ENCODE measurements at regions not wholly inside any gene's neighbourhood (a gene's known extent, or its start where the extent isn't known, plus 50 kb on each side); places are given as distances from the start of the nearest gene placed in this dataset.
A peak's percentile ranks its signal among the peaks of the same experiment; 100 is the strongest.
"Not testable (repeated sequence)": the region's sequence is repeated elsewhere in the genome, so short reads cannot be mapped to it uniquely, and the experiment has no call there.

GRCh38 chr12:93237235-93237915, 140.3 kb upstream of the NUDT4 start:
- TF ChIP-seq, protein P1, sequence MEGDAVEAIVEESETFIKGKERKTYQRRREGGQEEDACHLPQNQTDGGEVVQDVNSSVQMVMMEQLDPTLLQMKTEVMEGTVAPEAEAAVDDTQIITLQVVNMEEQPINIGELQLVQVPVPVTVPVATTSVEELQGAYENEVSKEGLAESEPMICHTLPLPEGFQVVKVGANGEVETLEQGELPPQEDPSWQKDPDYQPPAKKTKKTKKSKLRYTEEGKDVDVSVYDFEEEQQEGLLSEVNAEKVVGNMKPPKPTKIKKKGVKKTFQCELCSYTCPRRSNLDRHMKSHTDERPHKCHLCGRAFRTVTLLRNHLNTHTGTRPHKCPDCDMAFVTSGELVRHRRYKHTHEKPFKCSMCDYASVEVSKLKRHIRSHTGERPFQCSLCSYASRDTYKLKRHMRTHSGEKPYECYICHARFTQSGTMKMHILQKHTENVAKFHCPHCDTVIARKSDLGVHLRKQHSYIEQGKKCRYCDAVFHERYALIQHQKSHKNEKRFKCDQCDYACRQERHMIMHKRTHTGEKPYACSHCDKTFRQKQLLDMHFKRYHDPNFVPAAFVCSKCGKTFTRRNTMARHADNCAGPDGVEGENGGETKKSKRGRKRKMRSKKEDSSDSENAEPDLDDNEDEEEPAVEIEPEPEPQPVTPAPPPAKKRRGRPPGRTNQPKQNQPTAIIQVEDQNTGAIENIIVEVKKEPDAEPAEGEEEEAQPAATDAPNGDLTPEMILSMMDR (IDR thresholded peaks at IDR 0.05; ENCODE audit: borderline replicate concordance, extremely low read depth, insufficient read depth): no peak
- no peak for FAIRE-seq
- Histone ChIP-seq H3K4me3 (ENCODE audit: low read length in 3 of 3) (no peak overlapping the region), H3K27ac (ENCODE audit: low read depth in 2 of 2, low read length in 2 of 2) (no peak overlapping the region), H3K36me3 (ENCODE audit: control insufficient read depth in 2 of 3, insufficient read depth in 3 of 3, low read length in 3 of 3) (no peaks in the 10 kb centered on the region), H3K9me3 (ENCODE audit: control insufficient read depth in 2 of 3, insufficient read depth in 1 of 3, low read length in 3 of 3) (no peaks in the 10 kb centered on the region), H3K9ac (ENCODE audit: low read length in 3 of 3) (no peak overlapping the region), H3K4me1 (ENCODE audit: control insufficient read depth in 2 of 3, insufficient read depth in 2 of 3, low read depth in 1 of 3, low read length in 3 of 3) (no peaks in the 10 kb centered on the region), H3K27me3 (ENCODE audit: control insufficient read depth, insufficient read depth, low read length) (no peaks in the 10 kb centered on the region)
- peak in 1 of 5 donors; percentile 75 for DNase-seq
- intact Hi-C loops (cut with DNase I): no loop called here

- FAIRE-seq; DNase-seq; H3K9me3 ChIP-seq (ENCODE audit: control insufficient read depth in 2 of 3, insufficient read depth in 1 of 3, low read length in 3 of 3); H3K4me1 ChIP-seq (ENCODE audit: control insufficient read depth in 2 of 3, insufficient read depth in 2 of 3, low read depth in 1 of 3, low read length in 3 of 3); H3K36me3 ChIP-seq (ENCODE audit: control insufficient read depth in 2 of 3, insufficient read depth in 3 of 3, low read length in 3 of 3); intact Hi-C loops (cut with DNase I); H3K27ac ChIP-seq (ENCODE audit: low read depth in 2 of 2, low read length in 2 of 2); H3K4me3 ChIP-seq (ENCODE audit: low read length in 3 of 3); H3K9ac ChIP-seq (ENCODE audit: low read length in 3 of 3); H3K27me3 ChIP-seq (ENCODE audit: control insufficient read depth, insufficient read depth, low read length): not testable (repeated sequence)
Observed at GRCh38 chr12:93238512-93239262, 139.0 kb upstream of the NUDT4 start.

DNA sequence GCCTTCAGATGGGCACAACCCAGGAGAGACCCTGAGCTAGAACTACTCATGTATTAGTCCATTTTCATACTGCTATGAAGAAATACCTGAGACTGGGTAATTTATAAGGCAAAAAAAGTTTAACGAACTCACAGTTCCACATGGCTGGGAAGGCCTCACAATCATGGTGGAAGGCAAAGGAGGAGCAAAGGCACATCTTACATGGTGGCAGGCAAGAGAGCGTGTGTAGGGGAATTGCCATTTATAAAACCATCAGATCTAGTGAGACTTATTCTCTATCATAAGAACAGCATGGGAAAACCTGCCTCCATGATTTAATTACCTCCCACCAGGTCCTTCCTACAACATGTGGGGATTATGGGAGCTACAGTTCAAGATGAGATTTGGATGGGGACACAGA, 137.9 kb upstream of the NUDT4 start:
- H3K4me3 ChIP-seq (ENCODE audit: low read length in 3 of 3); FAIRE-seq; H3K27ac ChIP-seq (ENCODE audit: low read depth in 2 of 2, low read length in 2 of 2); DNase-seq; H3K9ac ChIP-seq (ENCODE audit: low read length in 3 of 3); intact Hi-C loops (cut with DNase I); H3K9me3 ChIP-seq (ENCODE audit: control insufficient read depth in 2 of 3, insufficient read depth in 1 of 3, low read length in 3 of 3); H3K36me3 ChIP-seq (ENCODE audit: control insufficient read depth in 2 of 3, insufficient read depth in 3 of 3, low read length in 3 of 3); H3K27me3 ChIP-seq (ENCODE audit: control insufficient read depth, insufficient read depth, low read length): not testable (repeated sequence)
- H3K4me1 ChIP-seq (ENCODE audit: control insufficient read depth in 2 of 3, insufficient read depth in 2 of 3, low read depth in 1 of 3, low read length in 3 of 3): peaks cover 0 to 14% (median 9%) of the 10 kb centered on the region in 3 donors

GRCh38 chr12:93242154-93242972, 135.4 kb upstream of the NUDT4 start:
- Histone ChIP-seq H3K27me3 (ENCODE audit: control insufficient read depth, insufficient read depth, low read length) (no peaks in the 10 kb centered on the region), H3K9me3 (ENCODE audit: control insufficient read depth in 2 of 3, insufficient read depth in 1 of 3, low read length in 3 of 3) (no peaks in the 10 kb centered on the region), H3K4me1 (ENCODE audit: control insufficient read depth in 2 of 3, insufficient read depth in 2 of 3, low read depth in 1 of 3, low read length in 3 of 3) (peaks cover 0 to 15% (median 9%) of the 10 kb centered on the region in 3 donors), H3K36me3 (ENCODE audit: control insufficient read depth in 2 of 3, insufficient read depth in 3 of 3, low read length in 3 of 3) (no peaks in the 10 kb centered on the region), H3K4me3 (ENCODE audit: low read length in 3 of 3) (no peak overlapping the region), H3K27ac (ENCODE audit: low read depth in 2 of 2, low read length in 2 of 2) (no peak overlapping the region), H3K9ac (ENCODE audit: low read length in 3 of 3) (no peak overlapping the region)
- FAIRE-seq (no peak), DNase-seq (peak in 2 of 5 donors; percentile 18 to 49)
- intact Hi-C loops (cut with DNase I): no loop called here
- TF ChIP-seq, protein P1 (IDR thresholded peaks at IDR 0.05; ENCODE audit: borderline replicate concordance, extremely low read depth, insufficient read depth): no peak

All from kidney (tissue), 13 donors.